B cell (primary cell): ENCODE measurements at regions not wholly inside any gene's neighbourhood (a gene's known extent, or its start where the extent isn't known, plus 50 kb on each side); places are given as distances from the start of the nearest gene placed in this dataset.

Experiments
- ATAC-seq: fragments of 200-7000 bp; cut with Tn5 transposase; one replicate; pipeline ENCODE4 v1.10.0; 2021; ENCODE audit warnings: low read depth, mild to moderate bottlenecking, moderate number of reproducible peaks, moderate library complexity
- CTCF ChIA-PET: fragments of 350-600 bp; sonication (Branson Sonifier 250); formaldehyde crosslinking; loops from one replicate; lab custom pipeline; 2021; ENCODE audit warnings: antibody characterized with exemption, inconsistent platforms; lab: Charles Lee
- POLR2A ChIA-PET: fragments of 350-600 bp; sonication (Branson Sonifier 250); formaldehyde crosslinking; loops from one replicate; lab custom pipeline; 2021; ENCODE audit warnings: antibody characterized with exemption; lab: Charles Lee
- DNase-seq: peaks from one replicate; pipeline ENCODE4 v3.0.0; 2013
- H2AFZ ChIP-seq: 2 replicates; pipeline ENCODE4 v1.6.1; 2012; ENCODE audit warnings: mild to moderate bottlenecking, low read depth, low read length; ENCODE audit not compliant: insufficient read depth, poor library complexity, severe bottlenecking
- H3K27ac ChIP-seq, 2 donors: 1 replicate in 1 of 2; 2 replicates in 1 of 2; pipeline ENCODE4 v1.5.1; 2012 to 2013; ENCODE audit warnings: low read length in 2 of 2, mild to moderate bottlenecking in 2 of 2, moderate library complexity in 1 of 2
- H3K27me3 ChIP-seq, 4 experiments: fragments of 200-600 bp in 1 of 4; sonication (generic) in 1 of 4; replicated peaks in 1 of 4; 1 replicate in 2 of 4; 2 replicates in 2 of 4; pipeline versions ENCODE4 v1.6.1 to v1.7.0; 2013 to 2016; ENCODE audit warnings: low read length in 3 of 4, mild to moderate bottlenecking in 2 of 4, mixed read lengths in 1 of 4, moderate library complexity in 1 of 4; ENCODE audit not compliant: insufficient read depth in 4 of 4, control insufficient read depth in 3 of 4; ENCODE audit errors: control extremely low read depth in 1 of 4
- H3K36me3 ChIP-seq, 2 experiments: replicated peaks in 1 of 2; 1 replicate in 1 of 2; 2 replicates in 1 of 2; pipeline versions ENCODE4 v1.6.1 to v1.7.1; 2013; ENCODE audit warnings: low read length in 1 of 2; ENCODE audit not compliant: insufficient read depth in 2 of 2, control insufficient read depth in 1 of 2; ENCODE audit errors: control extremely low read depth in 1 of 2, extremely low read depth in 1 of 2
- H3K4me1 ChIP-seq, 2 donors: fragments of 200-600 bp in 1 of 2; sonication (generic) in 1 of 2; 1 replicate in 1 of 2; 2 replicates in 1 of 2; pipeline versions ENCODE4 v1.5.1 to v1.6.1; 2013 to 2017; ENCODE audit warnings: low read length in 2 of 2; ENCODE audit not compliant: control insufficient read depth in 2 of 2, insufficient read depth in 2 of 2
- H3K4me2 ChIP-seq: replicated peaks from 2 replicates; pipeline ENCODE3; 2012; ENCODE audit warnings: mild to moderate bottlenecking, low read depth, low read length; ENCODE audit not compliant: poor library complexity, severe bottlenecking
- H3K4me3 ChIP-seq, 5 experiments: fragments of 200-600 bp in 1 of 5; sonication (generic) in 1 of 5; 1 replicate in 3 of 5; 2 replicates in 2 of 5; pipeline versions ENCODE4 v1.5.1 to v1.7.0; 2011 to 2016; ENCODE audit warnings: low read length in 4 of 5, mild to moderate bottlenecking in 4 of 5, low read depth in 2 of 5, control low read depth in 1 of 5, moderate library complexity in 1 of 5; ENCODE audit not compliant: insufficient read depth in 1 of 5; ENCODE audit errors: control extremely low read depth in 1 of 5, extremely low read depth in 1 of 5
- H3K79me2 ChIP-seq: fragments of 200-600 bp; sonication (generic); one replicate; pipeline ENCODE4 v1.6.0; 2016; ENCODE audit warnings: low read length; ENCODE audit not compliant: control insufficient read depth, insufficient read depth
- H3K9ac ChIP-seq: fragments of 200-600 bp; sonication (generic); 2 replicates; pipeline ENCODE4 v1.6.1; 2017; ENCODE audit warnings: mild to moderate bottlenecking, low read length, moderate library complexity
- H3K9me3 ChIP-seq, 3 donors: one replicate each; pipeline versions ENCODE4 v1.6.1 to v1.7.1; 2013; ENCODE audit warnings: low read length in 2 of 3; ENCODE audit not compliant: control insufficient read depth in 2 of 3, insufficient read depth in 1 of 3; ENCODE audit errors: control extremely low read depth in 1 of 3
- H4K20me1 ChIP-seq: 2 replicates; pipeline ENCODE4 v1.6.0; 2012; ENCODE audit warnings: mild to moderate bottlenecking, low read length; ENCODE audit not compliant: insufficient read depth, control insufficient read depth, poor library complexity, severe bottlenecking
- H3K27ac Mint-ChIP-seq: one replicate; pipeline ENCODE4 v1.8.0; 2021; ENCODE audit warnings: mixed read lengths
- H3K27me3 Mint-ChIP-seq: one replicate; pipeline ENCODE4 v1.8.0; 2021; ENCODE audit warnings: mixed read lengths
- H3K4me1 Mint-ChIP-seq: one replicate; pipeline ENCODE4 v1.8.0; 2021; ENCODE audit warnings: mixed read lengths
- H3K4me3 Mint-ChIP-seq: one replicate; pipeline ENCODE4 v1.8.0; 2021; ENCODE audit warnings: mixed read lengths
- H3K9me3 Mint-ChIP-seq: one replicate; pipeline ENCODE4 v1.8.0; 2022; ENCODE audit warnings: mixed read lengths; ENCODE audit not compliant: insufficient read depth
- EZH2 ChIP-seq: IDR thresholded peaks from 2 replicates; pipeline ENCODE4 v1.6.1; 2012; ENCODE audit warnings: borderline replicate concordance, low read depth, mild to moderate bottlenecking, moderate library complexity, low read length; ENCODE audit not compliant: insufficient read depth, poor library complexity, severe bottlenecking
- whole genome bisulfite sequencing: methylation state at CpG from one replicate; pipeline ENCODE4 v1.1.5; 2013; ENCODE audit warnings: missing lambda C conversion rate; ENCODE audit not compliant: insufficient coverage; 5-methylcytosine and 5-hydroxymethylcytosine counted together
- intact Hi-C: fragments of 100-400 bp; cut with micrococcal nuclease; formaldehyde crosslinking; loops from one replicate; pipeline ENCODE4 v1.10.0; 2022
- TF ChIP-seq, protein P1 (sequence below): fragments of 200-600 bp; IDR thresholded peaks from one replicate; pipeline ENCODE4 v1.8.0; 2022; ENCODE audit warnings: antibody characterized with exemption, mild to moderate bottlenecking

GRCh38 chr6:67231092-67231491 is 1404.0 kb upstream of the ADGRB3 start:
- ATAC-seq (no peak), DNase-seq (no peak)
- H3K9ac ChIP-seq: no peak overlapping the region
- no peak overlapping the region for H2AFZ ChIP-seq
- ChIA-PET CTCF (no interaction called here), POLR2A (no interaction called here)
- Mint-ChIP-seq H3K27ac (no peak overlapping the region), H3K27me3 (no peaks in the 10 kb centered on the region), H3K9me3 (no peaks in the 10 kb centered on the region), H3K4me3 (no peak overlapping the region), H3K4me1 (no peaks in the 10 kb centered on the region)
- H3K27ac ChIP-seq: no peak overlapping the region
- no peak for TF ChIP-seq EZH2
- TF ChIP-seq, protein P1, sequence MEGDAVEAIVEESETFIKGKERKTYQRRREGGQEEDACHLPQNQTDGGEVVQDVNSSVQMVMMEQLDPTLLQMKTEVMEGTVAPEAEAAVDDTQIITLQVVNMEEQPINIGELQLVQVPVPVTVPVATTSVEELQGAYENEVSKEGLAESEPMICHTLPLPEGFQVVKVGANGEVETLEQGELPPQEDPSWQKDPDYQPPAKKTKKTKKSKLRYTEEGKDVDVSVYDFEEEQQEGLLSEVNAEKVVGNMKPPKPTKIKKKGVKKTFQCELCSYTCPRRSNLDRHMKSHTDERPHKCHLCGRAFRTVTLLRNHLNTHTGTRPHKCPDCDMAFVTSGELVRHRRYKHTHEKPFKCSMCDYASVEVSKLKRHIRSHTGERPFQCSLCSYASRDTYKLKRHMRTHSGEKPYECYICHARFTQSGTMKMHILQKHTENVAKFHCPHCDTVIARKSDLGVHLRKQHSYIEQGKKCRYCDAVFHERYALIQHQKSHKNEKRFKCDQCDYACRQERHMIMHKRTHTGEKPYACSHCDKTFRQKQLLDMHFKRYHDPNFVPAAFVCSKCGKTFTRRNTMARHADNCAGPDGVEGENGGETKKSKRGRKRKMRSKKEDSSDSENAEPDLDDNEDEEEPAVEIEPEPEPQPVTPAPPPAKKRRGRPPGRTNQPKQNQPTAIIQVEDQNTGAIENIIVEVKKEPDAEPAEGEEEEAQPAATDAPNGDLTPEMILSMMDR: no peak
- H3K36me3 ChIP-seq: no peaks in the 10 kb centered on the region
- no peak overlapping the region for H3K4me3 ChIP-seq
- no peaks in the 10 kb centered on the region for H3K79me2 ChIP-seq
- H3K9me3 ChIP-seq: no peaks in the 10 kb centered on the region
- no peaks in the 10 kb centered on the region for H3K4me1 ChIP-seq
- H3K4me2 ChIP-seq: no peak overlapping the region
- no peaks in the 10 kb centered on the region for H3K27me3 ChIP-seq
- no CpG with 5 or more reads among the region's 1 CpG for WGBS
- no peaks in the 10 kb centered on the region for H4K20me1 ChIP-seq
- intact Hi-C loops: no loop called here

GRCh38 chr6:67224989-67225388 is 1410.1 kb upstream of the ADGRB3 start:
- H3K9me3 ChIP-seq: peaks cover 0 to 2% (median 0%) of the 10 kb centered on the region in 3 donors
- H3K27me3 Mint-ChIP-seq: no peaks in the 10 kb centered on the region
- ChIA-PET POLR2A (no interaction called here), CTCF (no interaction called here)
- H3K4me1 Mint-ChIP-seq: no peaks in the 10 kb centered on the region
- H3K9me3 Mint-ChIP-seq: peaks cover 2% of the 10 kb centered on the region
- no peaks in the 10 kb centered on the region for H4K20me1 ChIP-seq
- H3K36me3 ChIP-seq: no peaks in the 10 kb centered on the region
- H3K4me2 ChIP-seq: no peak overlapping the region
- no peak overlapping the region for H3K4me3 ChIP-seq
- no peak overlapping the region for H3K27ac Mint-ChIP-seq
- no peak overlapping the region for H3K9ac ChIP-seq
- no peak overlapping the region for H2AFZ ChIP-seq
- DNase-seq (no peak), ATAC-seq (no peak)
- H3K79me2 ChIP-seq: no peaks in the 10 kb centered on the region
- H3K27ac ChIP-seq: no peak overlapping the region
- no peaks in the 10 kb centered on the region for H3K4me1 ChIP-seq
- intact Hi-C loops: no loop called here
- TF ChIP-seq EZH2: no peak
- TF ChIP-seq, protein P1: no peak
- no CpG with 5 or more reads among the region's 1 CpG for WGBS
- H3K4me3 Mint-ChIP-seq: no peak overlapping the region
- H3K27me3 ChIP-seq: no peaks in the 10 kb centered on the region
